ENCODE measurements at regions not wholly inside any gene's neighbourhood (a gene's known extent, or its start where the extent isn't known, plus 50 kb on each side); places are given as distances from the start of the nearest gene placed in this dataset.

- peak; percentile 49 for DNase-seq
- intact Hi-C loops (cut with micrococcal nuclease): loop anchor here (10.0 kb wide), 1 partner anchor 258 kb away; no protein-coding TSS in a partner anchor
- no peak overlapping the region for H3K27ac ChIP-seq (ENCODE audit: low read length)
- no peaks in the 10 kb centered on the region for H3K79me2 ChIP-seq (ENCODE audit: low read length)
- peak overlapping the region; percentile 89 for H2AFZ ChIP-seq (ENCODE audit: low read length)
- peak overlapping the region; percentile 55 for H3K4me3 ChIP-seq (ENCODE audit: low read length)
- ATAC-seq: peak; percentile 56
- no peaks in the 10 kb centered on the region for H4K20me1 ChIP-seq (ENCODE audit: low read length)
- H3F3A ChIP-seq (ENCODE audit: low read length, unreplicated experiment): no peaks in the 10 kb centered on the region
- no peaks in the 10 kb centered on the region for H3K36me3 ChIP-seq (ENCODE audit: low read depth, low read length)
- no peak for TF ChIP-seq EZH2 (IDR thresholded peaks at IDR 0.05; ENCODE audit: low read length, unreplicated experiment)
- TF ChIP-seq, protein P1, sequence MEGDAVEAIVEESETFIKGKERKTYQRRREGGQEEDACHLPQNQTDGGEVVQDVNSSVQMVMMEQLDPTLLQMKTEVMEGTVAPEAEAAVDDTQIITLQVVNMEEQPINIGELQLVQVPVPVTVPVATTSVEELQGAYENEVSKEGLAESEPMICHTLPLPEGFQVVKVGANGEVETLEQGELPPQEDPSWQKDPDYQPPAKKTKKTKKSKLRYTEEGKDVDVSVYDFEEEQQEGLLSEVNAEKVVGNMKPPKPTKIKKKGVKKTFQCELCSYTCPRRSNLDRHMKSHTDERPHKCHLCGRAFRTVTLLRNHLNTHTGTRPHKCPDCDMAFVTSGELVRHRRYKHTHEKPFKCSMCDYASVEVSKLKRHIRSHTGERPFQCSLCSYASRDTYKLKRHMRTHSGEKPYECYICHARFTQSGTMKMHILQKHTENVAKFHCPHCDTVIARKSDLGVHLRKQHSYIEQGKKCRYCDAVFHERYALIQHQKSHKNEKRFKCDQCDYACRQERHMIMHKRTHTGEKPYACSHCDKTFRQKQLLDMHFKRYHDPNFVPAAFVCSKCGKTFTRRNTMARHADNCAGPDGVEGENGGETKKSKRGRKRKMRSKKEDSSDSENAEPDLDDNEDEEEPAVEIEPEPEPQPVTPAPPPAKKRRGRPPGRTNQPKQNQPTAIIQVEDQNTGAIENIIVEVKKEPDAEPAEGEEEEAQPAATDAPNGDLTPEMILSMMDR (conservative IDR thresholded peaks at IDR 0.05; ENCODE audit: low read depth, low read length): no peak
- TF ChIP-seq EZH2phosphoT487 (IDR thresholded peaks at IDR 0.05; ENCODE audit: borderline replicate concordance, low read length): no peak
- peaks cover 3% of the 10 kb centered on the region; the same call in 1 of the 2 replicates for H3K4me1 ChIP-seq (ENCODE audit: insufficient read depth, low read length)
- POLR2A ChIA-PET (ENCODE audit: unreplicated experiment): no interaction called here
- CTCF ChIA-PET: no interaction called here
- peak overlapping the region; percentile 79 for H3K4me2 ChIP-seq (ENCODE audit: low read length)
- no peak overlapping the region for H3K9ac ChIP-seq (ENCODE audit: low read length)
- H3K9me2 ChIP-seq (replicated peaks; ENCODE audit: low read length): no peaks in the 10 kb centered on the region
- H3K27me3 ChIP-seq (ENCODE audit: low read length): peaks cover 18% of the 10 kb centered on the region; the same call in 1 of the 2 replicates
- BruUV-seq (replicated peaks): no TSS peak
- no peaks in the 10 kb centered on the region for H3K9me3 ChIP-seq (ENCODE audit: low read length)
Measured at GRCh38 chr6:10146715-10147451, 268.0 kb downstream of the TFAP2A start.

DNA sequence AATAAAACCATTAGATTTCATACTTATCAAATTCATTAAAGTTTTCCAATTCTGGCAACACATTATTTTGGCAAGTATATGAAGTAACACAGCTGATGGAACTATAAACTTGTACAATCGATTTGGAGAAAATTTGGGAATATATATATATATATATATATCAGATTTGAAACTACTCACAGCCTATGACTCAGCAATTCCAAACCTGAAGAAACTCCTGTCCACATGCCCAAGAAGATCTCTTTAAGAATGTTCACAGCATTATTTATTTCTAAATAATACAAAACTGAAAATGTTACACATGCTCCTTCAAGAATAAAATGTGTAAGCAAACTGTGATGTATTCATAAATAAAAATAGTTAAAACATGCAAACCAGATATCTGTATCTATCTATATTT, 270.1 kb downstream of the TFAP2A start:
- Histone ChIP-seq H3K4me2 (ENCODE audit: low read length) (no peak overlapping the region), H3K36me3 (ENCODE audit: low read depth, low read length) (no peaks in the 10 kb centered on the region), H3K27me3 (ENCODE audit: low read length) (peaks cover 6% of the 10 kb centered on the region; the same call in 1 of the 2 replicates), H4K20me1 (ENCODE audit: low read length) (no peaks in the 10 kb centered on the region), H3F3A (ENCODE audit: low read length, unreplicated experiment) (no peaks in the 10 kb centered on the region), H3K4me3 (ENCODE audit: low read length) (no peak overlapping the region), H3K79me2 (ENCODE audit: low read length) (no peaks in the 10 kb centered on the region), H2AFZ (ENCODE audit: low read length) (no peak overlapping the region), H3K9ac (ENCODE audit: low read length) (no peak overlapping the region), H3K27ac (ENCODE audit: low read length) (no peak overlapping the region), H3K9me3 (ENCODE audit: low read length) (no peaks in the 10 kb centered on the region), H3K9me2 (replicated peaks; ENCODE audit: low read length) (no peaks in the 10 kb centered on the region), H3K4me1 (ENCODE audit: insufficient read depth, low read length) (peaks cover 23% of the 10 kb centered on the region)
- ATAC-seq (no peak), DNase-seq (no peak)
- no TSS peak for BruUV-seq (replicated peaks)
- intact Hi-C loops (cut with micrococcal nuclease): loop anchor here (10.0 kb wide), 1 partner anchor 260 kb away; no protein-coding TSS in a partner anchor
- ChIA-PET CTCF (no interaction called here), POLR2A (ENCODE audit: unreplicated experiment) (no interaction called here)
- TF ChIP-seq, protein P1 (conservative IDR thresholded peaks at IDR 0.05; ENCODE audit: low read depth, low read length): no peak
- TF ChIP-seq EZH2phosphoT487 (IDR thresholded peaks at IDR 0.05; ENCODE audit: borderline replicate concordance, low read length) (no peak), EZH2 (IDR thresholded peaks at IDR 0.05; ENCODE audit: low read length, unreplicated experiment) (no peak)

All from PC-3 (cell line).